Smooth muscle cell (in vitro differentiated cells): ENCODE measurements at regions not wholly inside any gene's neighbourhood (a gene's known extent, or its start where the extent isn't known, plus 50 kb on each side); places are given as distances from the start of the nearest gene placed in this dataset.

Experiments
- DNase-seq: peaks from one replicate; lab custom pipeline; 2025; ENCODE audit not compliant: unreplicated experiment; lab: John Stamatoyannopoulos, UW
- H2AFZ ChIP-seq: fragments of 200-600 bp; sonication (generic); 2 replicates; pipeline ENCODE4 v1.6.0; 2016; ENCODE audit warnings: antibody characterized with exemption, low read depth, mild to moderate bottlenecking
- H3F3A ChIP-seq: fragments of 200-600 bp; sonication (generic); 2 replicates; pipeline ENCODE4 v1.6.0; 2017; ENCODE audit warnings: antibody characterized with exemption, low read depth
- H3K27ac ChIP-seq: fragments of 200-600 bp; sonication (generic); 2 replicates; pipeline ENCODE4 v1.5.1; 2016; ENCODE audit warnings: low read depth, mild to moderate bottlenecking
- H3K27me3 ChIP-seq: fragments of 200-600 bp; sonication (generic); 2 replicates; pipeline ENCODE4 v1.6.1; 2016; ENCODE audit warnings: low read depth, mild to moderate bottlenecking
- H3K36me3 ChIP-seq: fragments of 200-600 bp; sonication (generic); 2 replicates; pipeline ENCODE4 v1.5.1; 2016; ENCODE audit warnings: low read depth
- H3K4me1 ChIP-seq: fragments of 200-600 bp; sonication (generic); 2 replicates; pipeline ENCODE4 v1.5.1; 2016; ENCODE audit warnings: low read depth
- H3K4me2 ChIP-seq: fragments of 200-600 bp; sonication (generic); 2 replicates; pipeline ENCODE4 v1.6.0; 2016; ENCODE audit warnings: mild to moderate bottlenecking
- H3K4me3 ChIP-seq: fragments of 200-600 bp; sonication (generic); 2 replicates; pipeline ENCODE4 v1.5.1; 2016; ENCODE audit warnings: mild to moderate bottlenecking
- H3K79me2 ChIP-seq: fragments of 200-600 bp; sonication (generic); 2 replicates; pipeline ENCODE4 v1.6.0; 2016; ENCODE audit warnings: low read depth, mild to moderate bottlenecking
- H3K9ac ChIP-seq: fragments of 200-600 bp; sonication (generic); 2 replicates; pipeline ENCODE4 v1.6.0; 2016; ENCODE audit warnings: low read depth
- H3K9me3 ChIP-seq: fragments of 200-600 bp; sonication (generic); replicated peaks from 2 replicates; pipeline ENCODE4 v1.5.1; 2016; ENCODE audit warnings: low read depth
- H4K20me1 ChIP-seq: fragments of 200-600 bp; sonication (generic); 2 replicates; pipeline ENCODE4 v1.6.0; 2016; ENCODE audit warnings: low read depth
- WGBS: methylation state at CpG from one replicate; pipeline ENCODE4 v1.1.7; 2016; ENCODE audit warnings: low lambda C conversion rate; 5-methylcytosine and 5-hydroxymethylcytosine counted together
- TF ChIP-seq, protein P1 (sequence below): fragments of 200-600 bp; sonication (generic); IDR thresholded peaks from 2 replicates; pipeline ENCODE4 v1.5.1; 2017; ENCODE audit warnings: borderline replicate concordance, mild to moderate bottlenecking, antibody characterized with exemption; ENCODE audit not compliant: insufficient read depth, poor library complexity, severe bottlenecking

- H3K27me3 ChIP-seq, result no peaks in the 10 kb centered on the region
- H4K20me1 ChIP-seq, result no peaks in the 10 kb centered on the region
- no peak overlapping the region for H2AFZ ChIP-seq
- DNase-seq, result no peak
- no peak overlapping the region for H3K4me3 ChIP-seq
- no peak overlapping the region for H3K27ac ChIP-seq
- TF ChIP-seq, protein P1, sequence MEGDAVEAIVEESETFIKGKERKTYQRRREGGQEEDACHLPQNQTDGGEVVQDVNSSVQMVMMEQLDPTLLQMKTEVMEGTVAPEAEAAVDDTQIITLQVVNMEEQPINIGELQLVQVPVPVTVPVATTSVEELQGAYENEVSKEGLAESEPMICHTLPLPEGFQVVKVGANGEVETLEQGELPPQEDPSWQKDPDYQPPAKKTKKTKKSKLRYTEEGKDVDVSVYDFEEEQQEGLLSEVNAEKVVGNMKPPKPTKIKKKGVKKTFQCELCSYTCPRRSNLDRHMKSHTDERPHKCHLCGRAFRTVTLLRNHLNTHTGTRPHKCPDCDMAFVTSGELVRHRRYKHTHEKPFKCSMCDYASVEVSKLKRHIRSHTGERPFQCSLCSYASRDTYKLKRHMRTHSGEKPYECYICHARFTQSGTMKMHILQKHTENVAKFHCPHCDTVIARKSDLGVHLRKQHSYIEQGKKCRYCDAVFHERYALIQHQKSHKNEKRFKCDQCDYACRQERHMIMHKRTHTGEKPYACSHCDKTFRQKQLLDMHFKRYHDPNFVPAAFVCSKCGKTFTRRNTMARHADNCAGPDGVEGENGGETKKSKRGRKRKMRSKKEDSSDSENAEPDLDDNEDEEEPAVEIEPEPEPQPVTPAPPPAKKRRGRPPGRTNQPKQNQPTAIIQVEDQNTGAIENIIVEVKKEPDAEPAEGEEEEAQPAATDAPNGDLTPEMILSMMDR, result no peak
- no peak overlapping the region for H3K9ac ChIP-seq
- no peaks in the 10 kb centered on the region for H3K36me3 ChIP-seq
- no peaks in the 10 kb centered on the region for H3K79me2 ChIP-seq
- no peaks in the 10 kb centered on the region for H3K4me1 ChIP-seq
- no peaks in the 10 kb centered on the region for H3K9me3 ChIP-seq
- no peaks in the 10 kb centered on the region for H3F3A ChIP-seq
- no peak overlapping the region for H3K4me2 ChIP-seq
- WGBS, result 87% methylated on average over 2 of the region's 2 CpGs
These were observed 206.3 kb downstream of the MDFIC start for GRCh38 chr7:115128154-115128553.

DNA sequence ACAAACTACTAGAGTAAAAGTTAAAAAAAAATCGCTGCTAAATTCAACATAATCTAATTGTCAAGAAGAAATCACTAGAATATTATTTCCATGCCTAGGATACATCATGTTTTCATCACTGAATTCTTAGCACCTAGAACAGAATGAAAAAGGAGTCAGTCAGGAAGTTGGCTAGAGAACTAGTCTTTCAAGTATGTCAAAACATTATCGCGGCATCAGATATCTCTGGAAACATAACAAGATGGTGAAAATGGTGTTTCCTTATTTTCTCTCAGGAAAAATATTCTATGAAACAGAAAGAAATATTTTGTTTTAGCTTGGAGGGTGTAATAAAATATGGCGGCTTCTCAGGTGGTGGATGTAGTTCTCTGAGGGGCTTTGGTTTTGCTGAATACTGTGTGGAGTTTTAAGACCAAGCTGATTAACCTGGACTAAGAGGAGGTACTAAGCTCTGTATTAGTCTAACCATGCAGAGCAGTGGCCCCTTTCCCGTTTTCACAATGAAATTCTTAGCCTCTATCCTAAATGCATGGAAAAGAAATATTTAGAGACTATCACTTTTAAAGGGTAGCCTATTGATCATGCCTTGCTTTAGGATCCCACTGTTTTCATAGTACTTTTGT is 205.6 kb downstream of the MDFIC start:
- no peaks in the 10 kb centered on the region for H3K79me2 ChIP-seq
- no peaks in the 10 kb centered on the region for H3K4me1 ChIP-seq
- no peaks in the 10 kb centered on the region for H3K9me3 ChIP-seq
- no peak overlapping the region for H3K9ac ChIP-seq
- no peak overlapping the region for H3K4me2 ChIP-seq
- H3K4me3 ChIP-seq, result no peak overlapping the region
- TF ChIP-seq, protein P1, result no peak
- H3K27ac ChIP-seq, result no peak overlapping the region
- no peaks in the 10 kb centered on the region for H3K36me3 ChIP-seq
- WGBS, result 91% methylated on average over 5 of the region's 5 CpGs
- H3F3A ChIP-seq, result no peaks in the 10 kb centered on the region
- no peak overlapping the region for H2AFZ ChIP-seq
- no peak for DNase-seq
- H4K20me1 ChIP-seq, result no peaks in the 10 kb centered on the region
- H3K27me3 ChIP-seq, result no peaks in the 10 kb centered on the region

DNA sequence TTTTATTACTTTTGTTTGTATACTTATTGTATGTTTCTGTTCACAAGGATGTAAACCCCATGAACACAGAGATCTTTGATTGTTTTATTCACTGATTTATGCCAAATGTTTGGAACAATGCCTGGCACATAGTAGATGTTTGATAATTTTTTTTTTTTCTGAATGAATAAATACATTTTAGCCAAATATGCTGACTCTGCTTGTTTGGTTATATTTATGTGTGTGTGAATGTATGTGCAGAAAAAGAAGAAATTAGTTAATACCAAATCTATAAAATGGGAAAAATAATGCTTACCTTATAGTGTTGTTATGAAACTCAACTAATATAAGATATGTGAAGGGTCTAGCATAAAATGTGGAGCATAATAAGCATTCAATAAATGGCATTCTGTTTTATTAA is 203.9 kb downstream of the MDFIC start:
- no peaks in the 10 kb centered on the region for H3K9me3 ChIP-seq
- no peaks in the 10 kb centered on the region for H3K4me1 ChIP-seq
- DNase-seq, result no peak
- no peak overlapping the region for H3K4me3 ChIP-seq
- H3K27ac ChIP-seq, result no peak overlapping the region
- H4K20me1 ChIP-seq, result no peaks in the 10 kb centered on the region
- no peak overlapping the region for H3K4me2 ChIP-seq
- H3F3A ChIP-seq, result no peaks in the 10 kb centered on the region
- H3K27me3 ChIP-seq, result no peaks in the 10 kb centered on the region
- TF ChIP-seq, protein P1, result no peak
- H3K79me2 ChIP-seq, result no peaks in the 10 kb centered on the region
- no peaks in the 10 kb centered on the region for H3K36me3 ChIP-seq
- no peak overlapping the region for H2AFZ ChIP-seq
- no peak overlapping the region for H3K9ac ChIP-seq

- WGBS, result 96% methylated on average over 3 of the region's 3 CpGs
- H3K9ac ChIP-seq, result no peak overlapping the region
- TF ChIP-seq, protein P1, result no peak
- H3F3A ChIP-seq, result no peaks in the 10 kb centered on the region
- no peak overlapping the region for H3K4me3 ChIP-seq
- no peaks in the 10 kb centered on the region for H3K9me3 ChIP-seq
- H4K20me1 ChIP-seq, result no peaks in the 10 kb centered on the region
- no peaks in the 10 kb centered on the region for H3K4me1 ChIP-seq
- H3K36me3 ChIP-seq, result no peaks in the 10 kb centered on the region
- H3K79me2 ChIP-seq, result no peaks in the 10 kb centered on the region
- no peaks in the 10 kb centered on the region for H3K27me3 ChIP-seq
- no peak overlapping the region for H2AFZ ChIP-seq
- no peak overlapping the region for H3K27ac ChIP-seq
- DNase-seq, result no peak
- H3K4me2 ChIP-seq, result no peak overlapping the region
These were observed 203.4 kb downstream of the MDFIC start for GRCh38 chr7:115125312-115125711.
